Endothelial cell of umbilical vein (primary cell): ENCODE measurements at regions not wholly inside any gene's neighbourhood (a gene's known extent, or its start where the extent isn't known, plus 50 kb on each side); places are given as distances from the start of the nearest gene placed in this dataset.

Experiments used
- BruUV-seq: library from RNA; stranded (reverse); fragments of 400-500 nt; replicated peaks from 2 replicates; lab custom pipeline; 2021; lab: Mats Ljungman, UMichigan
- CTCF ChIA-PET: fragments of 300-600, 350-600 bp; sonication (Branson Sonifier 250); formaldehyde crosslinking; loops from one replicate; lab custom pipeline; 2021; ENCODE audit warnings: antibody characterized with exemption, inconsistent platforms; lab: Charles Lee
- POLR2A ChIA-PET: fragments of 300-600, 350-600 bp; sonication (Branson Sonifier 250); formaldehyde crosslinking; loops from one replicate; lab custom pipeline; 2021; ENCODE audit warnings: antibody characterized with exemption, inconsistent platforms; lab: Charles Lee
- DNase-seq: peaks from one replicate; pipeline ENCODE4 v3.0.0-alpha.2; 2011; ENCODE audit warnings: low read depth, low spot score
- FAIRE-seq: peaks from 2 replicates; lab custom pipeline; 2011; peaks lifted over from hg19 to GRCh38; lab: Jason Lieb, UNC
- H2AFZ ChIP-seq: 2 replicates; pipeline ENCODE4 v1.6.0; 2012; ENCODE audit warnings: low read depth, low read length, control low read depth, inconsistent platforms
- H3K27ac ChIP-seq: 2 replicates; pipeline ENCODE4 v1.5.1; 2011; ENCODE audit warnings: low read depth, mild to moderate bottlenecking, control low read depth, low read length, moderate library complexity; ENCODE audit not compliant: insufficient read depth
- H3K27me3 ChIP-seq, 2 experiments: 2 replicates each; pipeline versions ENCODE4 v1.6.0 to v1.6.1; 2011; ENCODE audit warnings: low read length in 2 of 2, mixed read lengths in 1 of 2; ENCODE audit not compliant: control insufficient read depth in 2 of 2, insufficient read depth in 2 of 2
- H3K36me3 ChIP-seq, 2 experiments: 2 replicates in 1 of 2; 3 replicates in 1 of 2; pipeline ENCODE4 v1.5.1; 2011; ENCODE audit warnings: low read length in 2 of 2, mild to moderate bottlenecking in 1 of 2, moderate library complexity in 1 of 2; ENCODE audit not compliant: control insufficient read depth in 2 of 2, insufficient read depth in 2 of 2; ENCODE audit errors: extremely low read depth in 1 of 2
- H3K4me1 ChIP-seq: 3 replicates; pipeline ENCODE4 v1.5.1; 2011; ENCODE audit warnings: mild to moderate bottlenecking, low read length; ENCODE audit not compliant: control insufficient read depth, insufficient read depth; ENCODE audit errors: extremely low read depth
- H3K4me2 ChIP-seq: 2 replicates; pipeline ENCODE4 v1.6.1; 2011; ENCODE audit warnings: low read length, control low read depth, mixed read lengths; ENCODE audit not compliant: insufficient read depth
- H3K4me3 ChIP-seq, 3 experiments: fragments of 200-600 bp in 1 of 3; sonication (generic), shearing (Covaris generic) in 1 of 3; replicated peaks in 1 of 3; 2 replicates each; pipeline ENCODE4 v1.5.1; 2011 to 2016; ENCODE audit warnings: control low read depth in 3 of 3, low read length in 3 of 3, mild to moderate bottlenecking in 2 of 3, inconsistent platforms in 1 of 3, low read depth in 1 of 3, moderate library complexity in 1 of 3; ENCODE audit not compliant: insufficient read depth in 1 of 3
- H3K79me2 ChIP-seq: 2 replicates; pipeline ENCODE4 v1.6.0; 2012; ENCODE audit warnings: low read length, inconsistent platforms; ENCODE audit not compliant: control insufficient read depth, insufficient read depth
- H3K9ac ChIP-seq: replicated peaks from 2 replicates; pipeline ENCODE3; 2011; ENCODE audit warnings: low read length, control low read depth; ENCODE audit not compliant: insufficient read depth; ENCODE audit errors: extremely low read depth
- H3K9me1 ChIP-seq: replicated peaks from 3 replicates; pipeline ENCODE4 v1.6.0; 2011; ENCODE audit warnings: mild to moderate bottlenecking, low read length; ENCODE audit not compliant: control insufficient read depth, insufficient read depth; ENCODE audit errors: extremely low read depth
- H3K9me3 ChIP-seq: replicated peaks from 2 replicates; pipeline ENCODE4 v1.5.1; 2012; ENCODE audit warnings: low read length, inconsistent platforms; ENCODE audit not compliant: control insufficient read depth, insufficient read depth
- H4K20me1 ChIP-seq: replicated peaks from 2 replicates; pipeline ENCODE3; 2011; ENCODE audit warnings: mild to moderate bottlenecking, low read length; ENCODE audit not compliant: control insufficient read depth, insufficient read depth; ENCODE audit errors: extremely low read depth
- CTCF ChIP-seq, 2 donors: IDR thresholded peaks; 1 replicate in 1 of 2; 2 replicates in 1 of 2; pipeline ENCODE4 v1.5.1; 2011; ENCODE audit warnings: low read length in 2 of 2, mild to moderate bottlenecking in 2 of 2, moderate library complexity in 2 of 2, control low read depth in 1 of 2, inconsistent platforms in 1 of 2, low read depth in 1 of 2; ENCODE audit not compliant: insufficient read depth in 1 of 2; ENCODE audit errors: extremely low read depth in 1 of 2
- EZH2 ChIP-seq: IDR thresholded peaks from 2 replicates; pipeline ENCODE4 v1.6.1; 2012; ENCODE audit warnings: borderline replicate concordance, low read depth, mild to moderate bottlenecking, moderate library complexity, low read length, inconsistent platforms; ENCODE audit not compliant: severe bottlenecking
- FOS ChIP-seq: IDR thresholded peaks from 2 replicates; pipeline ENCODE4 v1.6.1; 2011; ENCODE audit warnings: mild to moderate bottlenecking, low read length, moderate library complexity, borderline replicate concordance; ENCODE audit not compliant: insufficient read depth
- GATA2 ChIP-seq: IDR thresholded peaks from 2 replicates; pipeline ENCODE4 v1.7.0; 2011; ENCODE audit warnings: low read depth, mild to moderate bottlenecking, moderate library complexity, mixed read lengths, low read length; ENCODE audit not compliant: insufficient read length, insufficient read depth
- JUN ChIP-seq: IDR thresholded peaks from 2 replicates; pipeline ENCODE4 v1.6.1; 2011; ENCODE audit warnings: borderline replicate concordance, low read depth; ENCODE audit not compliant: insufficient read length, insufficient read depth
- MAX ChIP-seq: IDR thresholded peaks from 2 replicates; pipeline ENCODE4 v1.6.1; 2011; ENCODE audit not compliant: insufficient read depth, insufficient read length
- MYC ChIP-seq: IDR thresholded peaks from one replicate; pipeline ENCODE4 v1.6.1; 2011; ENCODE audit warnings: mild to moderate bottlenecking, low read depth, low read length
- POLR2A ChIP-seq: IDR thresholded peaks from 2 replicates; pipeline ENCODE4 v1.6.1; 2012; ENCODE audit warnings: low read depth, mild to moderate bottlenecking, control low read depth, low read length
- POLR2AphosphoS5 ChIP-seq: IDR thresholded peaks from 2 replicates; pipeline ENCODE4 v1.6.1; 2012; ENCODE audit warnings: low read depth, mild to moderate bottlenecking, control low read depth, low read length, moderate library complexity; ENCODE audit not compliant: insufficient read depth
- dilution Hi-C: fragments of 300-500 bp; cut with MboI; formaldehyde crosslinking; loops from one replicate; pipeline ENCODE4 v1.15.0; 2019; ENCODE audit warnings: low sequenced_read_pairs; ENCODE audit not compliant: extremely low pct_ligation_motif_present
- intact Hi-C: fragments of 100-400 bp; cut with micrococcal nuclease; formaldehyde crosslinking; loops from one replicate; pipeline ENCODE4 v1.10.0; 2022

- no peaks in the 10 kb centered on the region for H3K36me3 ChIP-seq
- DNase-seq (no peak), FAIRE-seq (no peak)
- no peak overlapping the region for H3K4me2 ChIP-seq
- TF ChIP-seq POLR2AphosphoS5 (no peak), FOS (no peak), EZH2 (no peak), POLR2A (no peak), GATA2 (no peak), MAX (no peak), CTCF (IDR thresholded peaks at IDR 0.05; ENCODE audit: extremely low read depth in 1 of 2, insufficient read depth in 1 of 2, low read depth in 1 of 2, low read length in 2 of 2) (no peak), MYC (no peak), JUN (no peak)
- dilution Hi-C loops = no loop called here
- no peak overlapping the region for H3K9ac ChIP-seq
- ChIA-PET CTCF (interaction anchor here (1.1 to 1.9 kb wide), 3 partner anchors 30 to 56 kb away, joined by 4 to 6 read pairs (median 4); no protein-coding TSS in a partner anchor), POLR2A (no interaction called here)
- intact Hi-C loops = no loop called here
- H3K9me3 ChIP-seq = no peaks in the 10 kb centered on the region
- no peaks in the 10 kb centered on the region for H3K9me1 ChIP-seq
- H4K20me1 ChIP-seq = no peaks in the 10 kb centered on the region
- no peaks in the 10 kb centered on the region for H3K27me3 ChIP-seq
- no peaks in the 10 kb centered on the region for H3K4me1 ChIP-seq
- no peak overlapping the region for H2AFZ ChIP-seq
- no peak overlapping the region for H3K4me3 ChIP-seq
- H3K79me2 ChIP-seq = no peaks in the 10 kb centered on the region
- BruUV-seq = no TSS peak
- H3K27ac ChIP-seq = no peak overlapping the region
Measured at GRCh38 chr4:173450281-173450680, 51.4 kb upstream of the SCRG1 start.
